HepG2 (cell line): ENCODE measurements at regions not wholly inside any gene's neighbourhood (a gene's known extent, or its start where the extent isn't known, plus 50 kb on each side); places are given as distances from the start of the nearest gene placed in this dataset.

Experiments used
- ADNP ChIP-seq: sonication (generic); formaldehyde crosslinking; IDR thresholded peaks from 2 replicates; pipeline ENCODE4 v1.4.0; 2020; ENCODE audit warnings: missing genetic modification reagents
- ARID2 ChIP-seq: sonication (generic); formaldehyde crosslinking; IDR thresholded peaks from 2 replicates; pipeline ENCODE4 v1.8.1; 2022; ENCODE audit warnings: mild to moderate bottlenecking, missing genetic modification reagents, borderline replicate concordance
- ATF1 ChIP-seq: IDR thresholded peaks from 2 replicates; pipeline ENCODE4 v1.6.1; 2016; ENCODE audit warnings: mild to moderate bottlenecking, control low read depth
- FOXM1 ChIP-seq: sonication (generic); formaldehyde crosslinking; IDR thresholded peaks from 2 replicates; pipeline ENCODE4 v1.5.0; 2020; ENCODE audit warnings: missing genetic modification reagents
- IKZF4 ChIP-seq: sonication (generic); formaldehyde crosslinking; IDR thresholded peaks from 2 replicates; pipeline ENCODE4 v1.5.1; 2020; ENCODE audit warnings: borderline replicate concordance, mild to moderate bottlenecking, low read depth, missing genetic modification reagents; ENCODE audit errors: not compliant biosample characterization
- JARID2 ChIP-seq: sonication (generic); formaldehyde crosslinking; IDR thresholded peaks from 2 replicates; pipeline ENCODE4 v1.8.1; 2023; ENCODE audit warnings: missing genetic modification reagents, inconsistent platforms; ENCODE audit not compliant: insufficient replicate concordance
- LCORL ChIP-seq, 2 experiments: fragments of 450-650 bp in 1 of 2; sonication (generic) in 1 of 2; formaldehyde crosslinking in 1 of 2; IDR thresholded peaks; 2 replicates each; pipeline versions ENCODE4 v1.5.0 to v1.6.1; 2017 to 2020; ENCODE audit warnings: antibody characterized with exemption in 1 of 2, missing genetic modification reagents in 1 of 2
- POLR2A ChIP-seq, 2 experiments: IDR thresholded peaks; 2 replicates each; pipeline ENCODE4 v1.6.1; 2011; ENCODE audit warnings: low read depth in 2 of 2, low read length in 2 of 2, mild to moderate bottlenecking in 1 of 2, moderate library complexity in 1 of 2; ENCODE audit not compliant: insufficient read depth in 1 of 2
- ZKSCAN8 ChIP-seq: IDR thresholded peaks from 2 replicates; pipeline ENCODE4 v1.6.1; 2016; ENCODE audit warnings: borderline replicate concordance, missing genetic modification reagents, missing compliant biosample characterization
- ZNF143 ChIP-seq: sonication (generic); formaldehyde crosslinking; IDR thresholded peaks from 2 replicates; pipeline ENCODE4 v1.4.0; 2020; ENCODE audit warnings: missing genetic modification reagents
- ZNF446 ChIP-seq: sonication (generic); formaldehyde crosslinking; IDR thresholded peaks from 2 replicates; pipeline ENCODE4 v1.5.0; 2020; ENCODE audit warnings: mild to moderate bottlenecking, missing genetic modification reagents
- ZNF563 ChIP-seq: sonication (generic); formaldehyde crosslinking; IDR thresholded peaks from 2 replicates; pipeline ENCODE4 v1.8.0; 2022; ENCODE audit warnings: mild to moderate bottlenecking, moderate library complexity, missing genetic modification reagents
- TF ChIP-seq, protein P1 (sequence below): sonication (generic); formaldehyde crosslinking; IDR thresholded peaks from 2 replicates; pipeline ENCODE4 v1.9.0; 2021; ENCODE audit warnings: missing genetic modification reagents, mild to moderate bottlenecking, borderline replicate concordance
- TF ChIP-seq, protein P2 (sequence below): sonication (generic); formaldehyde crosslinking; IDR thresholded peaks from 2 replicates; pipeline ENCODE4 v1.4.0; 2020; ENCODE audit warnings: mild to moderate bottlenecking, missing genetic modification reagents
- TF ChIP-seq, protein P3 (sequence below): sonication (generic); formaldehyde crosslinking; IDR thresholded peaks from 2 replicates; pipeline ENCODE4 v1.9.0; 2021; ENCODE audit warnings: missing genetic modification reagents, borderline replicate concordance
- TF ChIP-seq, protein P4 (sequence below): sonication (generic); formaldehyde crosslinking; IDR thresholded peaks from 2 replicates; pipeline ENCODE4 v1.5.0; 2020; ENCODE audit warnings: missing genetic modification reagents, mild to moderate bottlenecking, borderline replicate concordance
- TF ChIP-seq, protein P5 (sequence below): IDR thresholded peaks from 2 replicates; pipeline ENCODE4 v1.6.1; 2018; ENCODE audit warnings: missing genetic modification reagents
- TF ChIP-seq, protein P6 (sequence below): sonication (generic); formaldehyde crosslinking; IDR thresholded peaks from 2 replicates; pipeline ENCODE4 v1.4.0; 2020; ENCODE audit warnings: missing genetic modification reagents, borderline replicate concordance

DNA sequence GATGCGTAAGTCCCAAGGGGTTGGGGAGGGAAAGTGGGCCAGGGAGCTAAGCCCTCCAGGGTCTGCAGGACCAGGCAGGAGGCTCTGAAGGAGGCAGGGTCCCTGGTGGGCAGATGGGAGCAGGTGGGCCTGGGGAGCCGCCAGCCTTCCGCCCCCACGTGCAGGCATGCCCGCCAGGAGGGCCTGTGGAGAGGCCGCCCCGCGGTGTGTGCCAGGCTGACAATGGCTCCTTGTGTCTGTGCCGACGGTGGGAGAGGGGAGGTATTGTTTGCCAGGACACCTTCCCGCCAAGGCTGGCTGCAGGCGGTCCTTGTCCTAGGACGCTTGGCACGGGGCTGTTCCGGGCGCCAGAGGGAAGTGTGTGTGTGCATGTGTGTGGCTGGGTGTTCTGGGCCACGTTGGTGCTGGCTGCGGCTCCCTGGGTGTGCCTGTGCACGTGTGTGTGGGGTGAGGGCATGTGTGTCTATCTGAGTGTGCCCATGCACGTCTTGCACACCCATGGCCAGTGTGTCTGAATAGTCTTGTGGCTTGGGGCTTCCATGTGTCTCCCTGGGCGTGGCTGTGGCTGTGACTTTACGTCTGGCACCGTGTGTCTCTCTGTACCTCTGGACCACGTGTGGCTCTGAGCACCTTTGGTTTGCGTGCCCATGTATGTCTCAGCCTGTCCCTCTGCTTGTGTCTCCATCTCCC, 153.0 kb downstream of the CEBPB start (continued):
- TF ChIP-seq, protein P1, sequence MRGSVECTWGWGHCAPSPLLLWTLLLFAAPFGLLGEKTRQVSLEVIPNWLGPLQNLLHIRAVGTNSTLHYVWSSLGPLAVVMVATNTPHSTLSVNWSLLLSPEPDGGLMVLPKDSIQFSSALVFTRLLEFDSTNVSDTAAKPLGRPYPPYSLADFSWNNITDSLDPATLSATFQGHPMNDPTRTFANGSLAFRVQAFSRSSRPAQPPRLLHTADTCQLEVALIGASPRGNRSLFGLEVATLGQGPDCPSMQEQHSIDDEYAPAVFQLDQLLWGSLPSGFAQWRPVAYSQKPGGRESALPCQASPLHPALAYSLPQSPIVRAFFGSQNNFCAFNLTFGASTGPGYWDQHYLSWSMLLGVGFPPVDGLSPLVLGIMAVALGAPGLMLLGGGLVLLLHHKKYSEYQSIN (CRISPR knock-in tag) = no peak
- TF ChIP-seq IKZF4 (CRISPR knock-in tag) (peak; percentile 42), JARID2 (no peak), ZNF563 (CRISPR knock-in tag) (no peak), ZKSCAN8 (CRISPR knock-in tag) (no peak), POLR2A (IDR thresholded peaks at IDR 0.05; ENCODE audit: insufficient read depth in 1 of 2, low read depth in 2 of 2, low read length in 2 of 2) (no peak), ATF1 (CRISPR knock-in tag) (no peak), ZNF446 (CRISPR knock-in tag) (no peak), ZNF143 (CRISPR knock-in tag) (no peak), FOXM1 (CRISPR knock-in tag) (peak; percentile 61; the same call in 1 of the 2 replicates), LCORL (IDR thresholded peaks at IDR 0.05) (no peak), LCORL (CRISPR knock-in tag; IDR thresholded peaks at IDR 0.05) (no peak; the same call in 1 of the 2 replicates), ADNP (CRISPR knock-in tag) (no peak), ARID2 (CRISPR knock-in tag) (peak; percentile 94)
- TF ChIP-seq, protein P2, sequence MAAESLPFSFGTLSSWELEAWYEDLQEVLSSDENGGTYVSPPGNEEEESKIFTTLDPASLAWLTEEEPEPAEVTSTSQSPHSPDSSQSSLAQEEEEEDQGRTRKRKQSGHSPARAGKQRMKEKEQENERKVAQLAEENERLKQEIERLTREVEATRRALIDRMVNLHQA (CRISPR knock-in tag) = no peak
- TF ChIP-seq, protein P3, sequence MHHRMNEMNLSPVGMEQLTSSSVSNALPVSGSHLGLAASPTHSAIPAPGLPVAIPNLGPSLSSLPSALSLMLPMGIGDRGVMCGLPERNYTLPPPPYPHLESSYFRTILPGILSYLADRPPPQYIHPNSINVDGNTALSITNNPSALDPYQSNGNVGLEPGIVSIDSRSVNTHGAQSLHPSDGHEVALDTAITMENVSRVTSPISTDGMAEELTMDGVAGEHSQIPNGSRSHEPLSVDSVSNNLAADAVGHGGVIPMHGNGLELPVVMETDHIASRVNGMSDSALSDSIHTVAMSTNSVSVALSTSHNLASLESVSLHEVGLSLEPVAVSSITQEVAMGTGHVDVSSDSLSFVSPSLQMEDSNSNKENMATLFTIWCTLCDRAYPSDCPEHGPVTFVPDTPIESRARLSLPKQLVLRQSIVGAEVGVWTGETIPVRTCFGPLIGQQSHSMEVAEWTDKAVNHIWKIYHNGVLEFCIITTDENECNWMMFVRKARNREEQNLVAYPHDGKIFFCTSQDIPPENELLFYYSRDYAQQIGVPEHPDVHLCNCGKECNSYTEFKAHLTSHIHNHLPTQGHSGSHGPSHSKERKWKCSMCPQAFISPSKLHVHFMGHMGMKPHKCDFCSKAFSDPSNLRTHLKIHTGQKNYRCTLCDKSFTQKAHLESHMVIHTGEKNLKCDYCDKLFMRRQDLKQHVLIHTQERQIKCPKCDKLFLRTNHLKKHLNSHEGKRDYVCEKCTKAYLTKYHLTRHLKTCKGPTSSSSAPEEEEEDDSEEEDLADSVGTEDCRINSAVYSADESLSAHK = no peak
- TF ChIP-seq, protein P4, sequence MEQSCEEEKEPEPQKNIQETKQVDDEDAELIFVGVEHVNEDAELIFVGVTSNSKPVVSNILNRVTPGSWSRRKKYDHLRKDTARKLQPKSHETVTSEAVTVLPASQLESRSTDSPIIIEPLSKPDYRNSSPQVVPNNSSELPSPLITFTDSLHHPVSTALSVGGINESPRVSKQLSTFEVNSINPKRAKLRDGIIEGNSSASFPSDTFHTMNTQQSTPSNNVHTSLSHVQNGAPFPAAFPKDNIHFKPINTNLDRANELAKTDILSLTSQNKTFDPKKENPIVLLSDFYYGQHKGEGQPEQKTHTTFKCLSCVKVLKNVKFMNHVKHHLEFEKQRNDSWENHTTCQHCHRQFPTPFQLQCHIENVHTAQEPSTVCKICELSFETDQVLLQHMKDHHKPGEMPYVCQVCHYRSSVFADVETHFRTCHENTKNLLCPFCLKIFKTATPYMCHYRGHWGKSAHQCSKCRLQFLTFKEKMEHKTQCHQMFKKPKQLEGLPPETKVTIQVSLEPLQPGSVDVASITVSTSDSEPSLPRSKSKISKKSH (CRISPR knock-in tag) = no peak
- TF ChIP-seq, protein P5, sequence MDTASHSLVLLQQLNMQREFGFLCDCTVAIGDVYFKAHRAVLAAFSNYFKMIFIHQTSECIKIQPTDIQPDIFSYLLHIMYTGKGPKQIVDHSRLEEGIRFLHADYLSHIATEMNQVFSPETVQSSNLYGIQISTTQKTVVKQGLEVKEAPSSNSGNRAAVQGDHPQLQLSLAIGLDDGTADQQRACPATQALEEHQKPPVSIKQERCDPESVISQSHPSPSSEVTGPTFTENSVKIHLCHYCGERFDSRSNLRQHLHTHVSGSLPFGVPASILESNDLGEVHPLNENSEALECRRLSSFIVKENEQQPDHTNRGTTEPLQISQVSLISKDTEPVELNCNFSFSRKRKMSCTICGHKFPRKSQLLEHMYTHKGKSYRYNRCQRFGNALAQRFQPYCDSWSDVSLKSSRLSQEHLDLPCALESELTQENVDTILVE (CRISPR knock-in tag) = no peak
- TF ChIP-seq, protein P6, sequence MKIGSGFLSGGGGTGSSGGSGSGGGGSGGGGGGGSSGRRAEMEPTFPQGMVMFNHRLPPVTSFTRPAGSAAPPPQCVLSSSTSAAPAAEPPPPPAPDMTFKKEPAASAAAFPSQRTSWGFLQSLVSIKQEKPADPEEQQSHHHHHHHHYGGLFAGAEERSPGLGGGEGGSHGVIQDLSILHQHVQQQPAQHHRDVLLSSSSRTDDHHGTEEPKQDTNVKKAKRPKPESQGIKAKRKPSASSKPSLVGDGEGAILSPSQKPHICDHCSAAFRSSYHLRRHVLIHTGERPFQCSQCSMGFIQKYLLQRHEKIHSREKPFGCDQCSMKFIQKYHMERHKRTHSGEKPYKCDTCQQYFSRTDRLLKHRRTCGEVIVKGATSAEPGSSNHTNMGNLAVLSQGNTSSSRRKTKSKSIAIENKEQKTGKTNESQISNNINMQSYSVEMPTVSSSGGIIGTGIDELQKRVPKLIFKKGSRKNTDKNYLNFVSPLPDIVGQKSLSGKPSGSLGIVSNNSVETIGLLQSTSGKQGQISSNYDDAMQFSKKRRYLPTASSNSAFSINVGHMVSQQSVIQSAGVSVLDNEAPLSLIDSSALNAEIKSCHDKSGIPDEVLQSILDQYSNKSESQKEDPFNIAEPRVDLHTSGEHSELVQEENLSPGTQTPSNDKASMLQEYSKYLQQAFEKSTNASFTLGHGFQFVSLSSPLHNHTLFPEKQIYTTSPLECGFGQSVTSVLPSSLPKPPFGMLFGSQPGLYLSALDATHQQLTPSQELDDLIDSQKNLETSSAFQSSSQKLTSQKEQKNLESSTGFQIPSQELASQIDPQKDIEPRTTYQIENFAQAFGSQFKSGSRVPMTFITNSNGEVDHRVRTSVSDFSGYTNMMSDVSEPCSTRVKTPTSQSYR (CRISPR knock-in tag) = no peak; the same call in 1 of the 2 replicates
